Epithelial cell of prostate (primary cell): ENCODE measurements at regions not wholly inside any gene's neighbourhood (a gene's known extent, or its start where the extent isn't known, plus 50 kb on each side); places are given as distances from the start of the nearest gene placed in this dataset.
"Not testable (repeated sequence)": the region's sequence is repeated elsewhere in the genome, so short reads cannot be mapped to it uniquely, and the experiment has no call there.

Source experiments
- DNase-seq: peaks from one replicate; pipeline ENCODE4 v3.0.0-alpha.2; 2011; ENCODE audit warnings: low read depth, low spot score
- H3K27ac ChIP-seq: fragments of 450-650 bp; 2 replicates; pipeline ENCODE4 v1.5.1; 2017; ENCODE audit warnings: mild to moderate bottlenecking

DNA sequence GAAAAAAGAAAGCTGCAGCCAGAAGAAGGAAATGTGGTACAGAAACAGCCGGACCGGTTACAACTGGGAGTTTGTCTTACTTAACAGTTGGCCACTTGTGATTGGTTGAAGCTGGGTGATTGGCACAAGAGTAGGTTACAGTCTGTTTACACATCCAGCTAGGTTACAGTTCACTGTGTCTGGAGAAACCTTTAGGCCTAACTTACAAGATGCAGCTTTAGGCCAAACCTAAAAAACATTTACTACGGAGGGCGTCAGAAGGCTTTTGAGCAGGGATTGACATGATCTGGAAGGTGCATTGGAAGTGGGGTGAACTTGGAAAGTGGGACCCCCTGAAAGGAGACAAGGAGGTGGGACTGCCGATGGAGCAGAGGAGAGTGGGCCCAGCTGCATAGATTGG, 122.3 kb downstream of the BANF2 start:
- DNase-seq, result peak; percentile 46
- no peak overlapping the region for H3K27ac ChIP-seq

DNA sequence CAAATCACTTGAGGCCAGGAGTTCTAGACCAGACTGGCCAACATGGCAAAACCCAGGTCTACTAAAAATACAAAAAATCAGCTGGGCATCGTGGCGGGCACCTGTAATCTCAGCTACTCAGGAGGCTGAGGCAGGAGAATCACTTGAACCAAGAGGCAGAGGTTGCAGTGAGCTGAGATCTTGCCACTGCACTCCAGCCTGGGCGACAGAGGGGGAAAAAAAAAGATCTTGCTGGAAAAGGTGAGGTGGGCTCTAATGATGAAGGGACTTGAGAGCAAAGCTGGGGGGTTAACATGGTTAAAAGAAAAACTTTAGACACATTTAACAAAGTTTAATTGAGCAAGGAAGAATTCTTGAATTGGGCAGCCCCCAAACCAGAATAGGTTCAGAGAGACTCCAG, 121.8 kb downstream of the BANF2 start:
- H3K27ac ChIP-seq, DNase-seq: not testable (repeated sequence)

DNA sequence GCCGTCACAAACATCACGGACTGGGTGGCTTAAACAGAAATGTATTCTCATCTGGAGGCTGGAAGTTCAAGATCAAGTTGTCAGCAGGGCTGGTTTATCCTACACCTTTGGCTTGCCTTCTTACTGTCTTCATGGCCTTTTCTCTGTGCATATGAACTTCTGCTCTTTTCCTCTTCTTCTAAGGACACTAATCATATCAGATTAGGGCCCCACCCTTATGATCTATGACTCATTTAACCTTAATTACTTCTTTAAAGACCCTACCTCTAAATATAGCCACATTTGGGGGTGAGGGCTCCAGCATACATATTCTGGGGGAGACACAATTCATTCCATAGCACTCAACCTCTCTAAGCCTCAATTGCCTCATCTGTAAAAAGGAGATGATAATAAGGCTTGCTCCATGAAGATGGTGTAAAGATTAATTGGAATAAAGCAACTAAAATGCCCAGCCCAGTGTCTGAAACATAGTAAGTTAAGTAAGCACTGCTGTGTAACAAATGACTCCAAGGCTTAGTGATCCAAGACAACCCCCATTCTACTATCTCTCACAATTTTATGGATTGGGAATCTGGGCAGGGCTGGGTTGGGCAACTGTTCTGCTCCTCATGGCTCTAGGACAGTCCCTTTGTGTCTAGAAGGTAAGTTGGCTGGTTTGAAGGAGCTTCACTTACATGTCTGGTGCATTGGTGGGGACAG, 119.8 kb downstream of the BANF2 start:
- DNase-seq, result no peak
- no peak overlapping the region for H3K27ac ChIP-seq

DNA sequence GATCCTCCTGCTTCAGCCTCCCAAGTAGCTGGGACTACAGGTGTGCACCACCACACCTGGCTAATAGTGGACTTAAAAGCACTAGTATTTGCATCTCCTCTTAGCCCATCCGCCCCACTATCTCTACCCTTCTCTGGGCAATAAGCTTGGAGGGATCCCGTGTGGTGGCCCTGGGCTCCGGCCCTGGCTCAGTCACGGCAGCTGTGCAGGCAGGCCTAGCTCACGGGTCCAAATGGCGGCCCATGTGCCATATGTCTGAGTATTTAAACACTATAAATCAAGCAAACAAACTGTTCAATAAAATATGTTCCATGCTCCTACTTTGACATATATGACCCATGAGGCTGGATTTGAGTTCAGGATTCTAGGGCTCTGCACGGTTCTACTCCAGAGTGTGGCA, 118.4 kb downstream of the BANF2 start:
- no peak overlapping the region for H3K27ac ChIP-seq
- DNase-seq, result no peak

DNA sequence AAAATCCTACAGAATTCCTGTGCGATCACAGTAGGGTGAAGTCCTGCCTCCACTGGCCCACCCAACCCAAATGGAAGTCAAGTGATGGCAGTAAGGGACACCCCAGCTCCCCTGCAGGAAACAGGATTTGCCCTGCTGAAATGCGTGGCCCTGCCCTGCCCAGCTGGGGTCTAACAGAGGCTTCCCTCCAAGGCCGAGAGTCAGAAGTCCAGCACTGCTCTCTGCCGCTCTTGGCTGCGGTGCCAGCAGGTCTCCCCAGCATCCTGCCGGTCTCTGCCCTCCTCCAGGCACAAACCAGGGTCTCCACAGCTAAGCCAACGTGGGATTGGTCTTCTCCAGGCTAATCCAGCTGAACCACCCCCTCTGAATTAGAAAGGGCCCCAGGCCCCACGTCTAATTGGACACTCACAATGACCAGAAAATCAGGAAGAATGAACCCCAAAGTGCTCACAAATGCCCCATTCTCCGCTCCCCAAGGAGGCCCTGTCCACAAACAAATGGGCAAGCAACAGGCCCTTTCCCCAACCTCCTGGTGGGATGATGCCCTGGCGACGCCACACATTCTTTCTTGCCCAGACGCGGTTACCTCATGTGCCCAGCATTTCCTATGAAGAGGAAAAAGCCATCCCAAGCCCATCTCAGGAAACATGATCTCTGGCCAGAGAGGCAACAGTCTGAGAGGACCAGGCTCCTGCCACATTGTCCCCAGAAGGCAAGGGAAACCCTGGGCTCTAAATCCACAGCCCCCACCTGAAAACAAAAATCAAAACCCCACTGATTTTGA, 117.2 kb downstream of the BANF2 start:
- DNase-seq, result no peak
- no peak overlapping the region for H3K27ac ChIP-seq

DNA sequence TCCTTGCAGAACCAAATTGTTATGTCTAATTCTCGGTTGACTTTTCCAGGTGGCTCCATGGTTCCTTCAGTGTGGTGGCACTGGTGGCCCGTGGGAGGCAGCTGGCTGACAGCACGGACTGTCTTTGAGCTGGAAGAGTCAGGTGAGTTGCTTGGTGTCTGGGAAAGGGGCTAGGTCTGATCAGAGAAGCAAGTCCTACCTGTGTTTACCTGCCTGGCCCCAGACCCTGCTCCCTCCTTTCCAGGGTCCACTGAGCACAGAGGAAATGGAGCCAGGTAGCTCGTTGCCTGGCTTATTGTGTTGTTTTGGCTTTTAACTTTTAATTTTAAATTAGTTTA, 111.8 kb downstream of the BANF2 start:
- no peak for DNase-seq
- H3K27ac ChIP-seq, result no peak overlapping the region

DNA sequence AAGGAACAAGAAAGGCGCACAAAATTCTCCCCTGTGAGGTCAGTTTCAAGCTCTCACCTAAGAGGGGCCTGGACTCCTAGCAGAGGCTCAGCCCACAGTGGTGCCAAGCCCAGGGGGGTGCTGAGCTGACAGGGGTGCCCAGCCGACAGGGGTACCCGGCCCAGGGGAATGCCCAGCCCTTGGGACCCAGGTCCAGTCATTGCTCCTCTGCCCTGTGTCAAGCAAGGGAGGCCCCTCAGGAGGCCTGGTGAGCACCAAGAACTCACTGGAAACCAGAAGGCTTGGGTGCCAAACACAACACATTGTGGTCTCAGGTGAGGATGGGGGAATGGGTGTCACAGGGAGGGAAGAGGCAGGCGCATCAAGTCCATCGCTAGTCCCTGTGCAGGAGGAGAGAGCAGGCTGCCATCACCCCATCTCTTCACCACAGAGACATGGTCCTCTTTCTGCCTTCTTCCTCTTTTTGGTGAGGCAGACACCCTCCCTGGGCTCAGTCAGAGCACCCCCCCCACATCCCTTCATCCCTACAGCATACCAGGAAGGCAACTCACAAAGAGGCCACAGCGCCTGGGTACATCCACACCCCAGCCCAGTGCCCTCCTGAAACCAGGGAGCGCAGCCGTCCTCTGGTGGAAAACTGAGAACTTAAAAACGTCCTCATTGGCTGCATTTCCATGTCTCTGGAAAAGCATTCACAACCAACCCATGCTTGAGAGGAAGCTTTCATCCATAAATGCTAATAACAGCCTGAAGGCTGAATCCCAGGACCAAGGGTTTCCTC, 111.3 kb downstream of the BANF2 start:
- no peak overlapping the region for H3K27ac ChIP-seq
- no peak for DNase-seq

DNA sequence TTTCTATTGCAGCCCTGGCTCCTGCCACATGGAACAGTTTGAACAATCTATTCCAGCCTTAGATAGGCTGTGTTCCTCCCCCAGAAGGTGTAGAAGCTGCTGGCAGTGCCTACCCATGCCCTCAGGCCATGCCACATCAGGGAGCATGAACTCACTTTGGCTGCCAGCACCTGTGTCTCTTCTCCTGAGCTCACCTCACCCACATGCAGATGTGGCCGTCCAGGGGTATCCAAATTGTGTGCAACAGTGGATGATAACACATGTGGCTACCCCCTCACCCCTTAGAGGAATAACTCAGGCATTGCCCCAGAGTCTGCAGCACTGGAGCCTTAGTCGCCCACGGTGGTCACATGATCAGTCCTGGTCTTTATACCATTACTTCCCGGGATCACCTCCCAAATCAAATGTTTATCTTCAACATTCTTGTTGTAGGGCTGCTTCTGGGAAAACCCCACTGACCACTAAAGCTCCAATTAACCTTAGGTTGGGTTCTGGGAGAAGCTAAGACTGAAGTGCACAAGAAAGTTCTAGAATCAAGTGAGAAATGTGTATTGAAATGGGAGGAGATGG, 110.4 kb downstream of the BANF2 start:
- no peak overlapping the region for H3K27ac ChIP-seq
- DNase-seq, result no peak

DNA sequence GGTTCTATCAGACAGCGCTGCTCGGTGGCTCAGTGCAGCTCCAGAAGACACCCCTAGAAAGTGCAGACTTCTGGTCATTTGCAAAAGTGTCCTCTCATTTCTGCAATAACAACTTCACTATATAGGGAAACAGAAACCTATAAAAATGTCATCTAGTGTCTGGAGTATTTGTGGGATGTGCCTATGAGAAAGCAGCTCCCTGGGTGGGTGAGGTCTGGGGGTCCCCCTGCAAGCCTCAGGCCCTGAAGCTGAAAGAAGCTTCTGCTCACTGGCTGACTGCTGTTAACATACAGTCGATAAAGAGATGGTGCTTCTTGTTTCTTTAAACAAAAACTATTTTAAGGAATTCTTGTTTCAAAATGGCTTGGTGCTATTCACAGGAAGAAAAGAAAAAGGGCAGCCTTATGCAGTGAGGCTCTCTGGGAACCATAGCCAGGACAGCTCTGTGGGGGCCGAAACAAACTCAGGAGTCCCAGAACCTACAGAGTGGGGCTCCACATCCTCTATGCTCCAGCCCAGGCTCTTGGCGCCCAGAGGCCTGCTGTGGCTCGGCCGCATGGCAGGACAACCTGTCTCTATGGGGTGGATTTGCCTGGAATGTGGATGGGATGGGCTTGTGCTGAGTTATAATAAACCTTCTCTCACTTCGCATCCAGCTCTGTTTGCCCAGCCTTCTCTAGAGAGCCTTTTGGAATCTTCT, 109.7 kb downstream of the BANF2 start:
- DNase-seq, result no peak
- no peak overlapping the region for H3K27ac ChIP-seq

DNA sequence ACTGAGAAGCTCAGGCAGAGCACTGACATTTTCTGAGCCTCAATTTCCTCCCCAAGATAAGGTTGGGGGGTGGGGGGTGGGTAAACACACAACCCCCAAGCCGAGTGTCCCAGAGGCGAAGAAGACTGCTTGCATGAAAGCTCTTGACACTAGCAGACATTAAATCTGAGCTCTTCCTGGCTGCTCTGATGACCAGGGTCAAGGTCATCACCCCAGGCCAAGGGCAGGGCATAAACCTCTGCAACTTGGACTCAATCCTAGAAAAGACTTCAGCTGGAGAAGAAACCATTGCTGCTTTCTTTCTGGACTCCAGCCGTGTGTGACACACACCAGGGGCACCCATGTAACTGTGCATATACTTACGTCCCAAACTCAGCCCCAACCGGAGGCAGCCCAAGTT, 109.0 kb downstream of the BANF2 start:
- H3K27ac ChIP-seq, result no peak overlapping the region
- DNase-seq, result no peak

DNA sequence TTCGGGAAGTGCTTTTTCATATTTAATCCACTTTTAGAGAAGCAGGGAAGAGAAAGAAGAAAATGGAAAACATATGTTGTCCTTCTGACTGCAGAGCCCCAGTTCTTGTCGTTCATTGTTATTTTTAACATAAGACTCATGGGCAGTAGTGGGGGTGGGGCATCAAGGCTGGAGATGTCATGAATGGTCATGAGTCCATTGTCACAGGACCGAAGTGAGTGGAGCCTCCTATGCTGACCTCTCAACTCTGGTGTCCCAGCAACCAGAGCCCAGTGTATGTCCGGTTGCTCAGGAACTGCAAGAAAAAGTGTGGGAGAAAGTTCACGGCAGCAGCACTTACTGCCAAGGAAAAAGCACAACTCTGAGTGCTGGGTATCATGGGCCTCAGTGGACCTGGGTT, 108.6 kb downstream of the BANF2 start:
- H3K27ac ChIP-seq, result no peak overlapping the region
- no peak for DNase-seq

DNA sequence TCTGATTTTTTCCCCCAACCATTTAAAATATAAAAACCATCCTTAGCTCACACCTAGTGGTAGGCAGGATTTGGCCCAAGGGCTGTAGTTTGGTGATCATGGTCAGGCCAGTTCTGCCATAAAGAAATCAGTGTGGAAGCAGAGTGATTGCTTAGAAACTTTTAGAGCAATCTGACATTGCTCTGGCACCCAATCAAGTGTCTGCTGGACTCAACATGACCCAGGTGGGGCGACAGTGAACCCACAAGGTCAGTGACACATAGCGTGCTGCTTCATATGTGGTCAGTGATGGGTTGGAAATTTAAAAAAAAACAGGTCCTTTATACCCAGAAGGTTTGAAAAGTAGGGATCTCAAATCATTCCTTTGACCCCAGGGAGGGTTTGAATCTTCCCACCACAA, 107.9 kb downstream of the BANF2 start:
- no peak for DNase-seq
- no peak overlapping the region for H3K27ac ChIP-seq

DNA sequence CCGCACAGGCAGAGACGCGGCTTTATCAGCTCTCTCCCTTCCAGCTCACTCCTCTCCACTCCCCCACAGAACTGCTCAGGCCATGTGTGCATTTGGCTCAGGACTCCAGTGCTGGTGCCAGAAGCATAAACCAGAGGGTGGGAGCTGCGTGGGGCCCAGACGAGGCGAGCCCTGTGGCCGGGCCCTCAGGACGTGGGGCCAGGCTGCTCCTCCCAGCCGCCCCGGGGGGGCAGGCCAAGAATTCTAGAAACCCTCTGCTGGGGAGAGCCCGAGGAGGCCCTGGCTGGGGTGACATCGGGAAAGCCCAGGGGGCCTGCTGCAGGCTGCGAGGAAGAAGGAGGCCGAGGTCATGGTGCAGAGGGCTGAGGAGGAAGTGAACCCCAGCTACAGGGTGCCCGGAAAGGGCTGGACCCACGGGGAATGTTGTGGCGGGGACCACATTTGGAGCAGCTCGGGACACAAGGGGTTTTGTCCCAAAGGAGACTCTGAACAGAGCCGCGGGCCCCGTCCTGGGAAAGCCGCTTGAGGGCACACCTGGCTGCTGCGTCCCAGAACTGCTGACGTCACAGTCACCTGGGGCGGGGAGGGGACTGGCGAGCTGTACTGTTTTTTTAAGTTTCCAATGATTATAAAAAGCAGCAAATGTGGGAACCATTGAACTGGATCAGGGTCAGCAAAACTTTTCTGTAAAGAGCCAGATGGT, 107.1 kb downstream of the BANF2 start:
- no peak for DNase-seq
- no peak overlapping the region for H3K27ac ChIP-seq

DNA sequence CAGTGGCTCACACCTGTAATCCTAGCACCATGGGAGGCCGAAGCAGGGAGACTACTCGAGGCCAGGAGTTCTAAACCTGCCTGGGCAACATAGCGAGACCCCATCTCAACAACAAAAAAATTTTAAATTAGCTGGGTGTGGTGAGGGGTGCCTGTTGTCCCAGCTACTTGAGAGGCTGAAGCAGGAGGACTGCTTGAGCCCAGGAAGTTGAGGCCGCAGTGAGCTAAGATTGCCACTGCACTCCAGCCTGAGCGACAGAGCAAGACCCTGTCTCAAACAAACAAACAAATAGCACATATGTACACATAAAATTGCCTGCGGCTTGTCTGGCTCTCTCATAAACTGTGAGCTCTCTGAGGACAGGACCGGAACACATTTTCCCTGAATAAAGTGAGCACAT, 106.3 kb downstream of the BANF2 start:
- no peak overlapping the region for H3K27ac ChIP-seq
- DNase-seq, result no peak

DNA sequence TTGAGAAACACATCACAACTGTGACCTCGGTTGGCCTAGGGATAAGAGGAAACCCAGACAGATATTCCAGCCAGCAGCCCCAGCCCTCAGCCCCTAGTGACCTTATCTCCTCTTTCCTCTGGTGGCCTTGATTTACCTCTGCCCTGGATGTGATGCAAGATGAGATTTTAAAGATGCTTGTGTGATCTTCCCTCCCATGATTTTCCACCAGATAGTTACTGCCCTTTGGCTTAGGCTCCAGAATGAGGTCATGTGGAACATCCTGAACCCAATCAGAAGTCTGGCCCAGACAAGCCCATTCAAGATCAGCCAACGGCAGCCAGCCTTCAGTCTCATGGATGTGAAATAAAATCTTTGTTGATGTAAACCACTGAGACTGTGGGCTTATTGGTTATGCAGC, 104.0 kb downstream of the BANF2 start:
- no peak for DNase-seq
- H3K27ac ChIP-seq, result no peak overlapping the region

DNA sequence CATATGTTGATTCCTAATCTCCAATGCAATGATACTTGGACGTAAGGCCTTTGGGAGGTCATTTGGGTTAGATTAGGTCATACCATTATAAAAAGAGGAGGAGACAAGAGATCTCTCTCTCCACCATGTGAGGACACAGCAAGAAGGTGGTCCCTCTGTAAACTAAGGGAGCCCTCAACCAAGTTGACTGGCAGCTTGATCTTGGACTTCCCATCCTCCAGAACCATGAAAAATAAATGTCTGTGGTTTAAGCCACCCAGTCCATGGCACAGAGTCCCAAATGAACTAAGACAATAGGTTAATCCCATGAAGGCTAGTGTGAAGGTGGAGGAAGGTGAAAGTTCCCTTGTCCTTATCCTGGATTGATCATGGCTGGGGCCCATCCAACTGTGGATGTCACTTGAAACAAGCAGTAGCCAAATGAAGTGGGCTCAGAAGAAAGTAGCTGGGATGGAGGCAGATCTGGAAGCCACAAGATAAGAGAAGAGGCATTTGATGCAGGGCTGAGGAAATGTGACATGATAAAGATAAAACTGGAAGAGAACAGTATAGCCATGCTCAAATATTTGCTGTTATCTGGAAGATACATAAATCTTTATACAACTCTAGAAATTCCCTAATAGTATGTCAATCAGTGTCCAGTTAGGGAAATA, 99.9 kb downstream of the BANF2 start:
- no peak overlapping the region for H3K27ac ChIP-seq
- no peak for DNase-seq

DNA sequence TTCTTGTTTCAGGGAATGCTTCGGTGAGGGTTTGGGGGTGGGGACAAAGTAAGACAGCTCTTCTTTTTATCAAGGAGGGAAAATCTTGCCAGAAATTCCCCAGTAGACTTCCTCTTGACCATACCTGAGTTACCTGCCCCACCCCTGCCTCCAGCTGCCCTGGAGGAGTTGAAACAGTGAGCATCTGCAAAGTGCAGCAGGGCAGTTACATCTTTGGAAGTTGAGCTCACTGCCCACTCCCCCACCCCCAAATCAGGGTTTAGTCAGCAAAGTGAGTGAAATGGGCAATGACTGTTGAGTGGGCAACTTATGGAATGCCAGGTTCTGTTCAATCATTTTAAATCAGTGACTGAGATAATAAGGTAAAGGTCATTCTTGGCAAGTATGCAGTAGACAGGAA, 98.8 kb downstream of the BANF2 start:
- no peak for DNase-seq
- H3K27ac ChIP-seq, result no peak overlapping the region

DNA sequence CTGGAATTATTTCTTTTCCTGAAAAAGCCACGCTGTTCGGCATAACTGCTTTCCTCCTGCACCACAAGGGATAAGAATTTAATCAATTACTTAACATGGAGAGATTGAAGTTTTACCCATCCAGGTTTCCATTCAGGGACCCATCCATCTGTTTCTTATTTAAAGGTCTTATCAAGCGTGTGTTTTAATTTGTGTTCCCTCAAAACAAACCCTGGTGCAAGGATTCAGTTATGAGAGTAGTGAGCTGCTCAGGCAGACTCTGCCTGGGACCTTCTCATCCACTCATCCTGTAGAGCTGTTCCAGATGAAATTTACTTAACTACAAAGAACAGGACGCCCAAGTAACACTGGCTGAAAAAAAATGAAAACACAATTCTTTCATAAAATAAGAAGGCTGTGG, 97.8 kb downstream of the BANF2 start:
- H3K27ac ChIP-seq, result no peak overlapping the region
- DNase-seq, result no peak

DNA sequence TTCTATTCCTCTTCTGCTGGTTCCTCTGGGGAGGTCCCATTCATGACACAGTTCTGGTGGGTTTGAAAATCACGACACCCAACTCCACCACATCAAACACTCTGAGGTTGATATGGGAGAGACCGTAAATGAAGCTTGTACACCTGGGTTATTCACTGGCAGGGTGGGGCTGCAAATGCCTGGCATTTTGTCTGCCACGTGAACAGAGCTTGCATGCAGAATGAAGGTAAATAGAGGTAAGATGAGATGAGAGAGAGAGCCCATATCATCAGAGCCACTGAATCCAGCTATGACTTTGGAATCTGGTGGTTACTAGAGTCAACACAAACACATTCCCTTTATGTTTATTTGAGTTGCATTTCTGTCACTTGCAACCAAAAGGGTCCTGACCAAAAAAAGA, 97.4 kb downstream of the BANF2 start:
- no peak overlapping the region for H3K27ac ChIP-seq
- DNase-seq, result no peak
